ENCODE measurements at regions not wholly inside any gene's neighbourhood (a gene's known extent, or its start where the extent isn't known, plus 50 kb on each side); places are given as distances from the start of the nearest gene placed in this dataset.

DNA sequence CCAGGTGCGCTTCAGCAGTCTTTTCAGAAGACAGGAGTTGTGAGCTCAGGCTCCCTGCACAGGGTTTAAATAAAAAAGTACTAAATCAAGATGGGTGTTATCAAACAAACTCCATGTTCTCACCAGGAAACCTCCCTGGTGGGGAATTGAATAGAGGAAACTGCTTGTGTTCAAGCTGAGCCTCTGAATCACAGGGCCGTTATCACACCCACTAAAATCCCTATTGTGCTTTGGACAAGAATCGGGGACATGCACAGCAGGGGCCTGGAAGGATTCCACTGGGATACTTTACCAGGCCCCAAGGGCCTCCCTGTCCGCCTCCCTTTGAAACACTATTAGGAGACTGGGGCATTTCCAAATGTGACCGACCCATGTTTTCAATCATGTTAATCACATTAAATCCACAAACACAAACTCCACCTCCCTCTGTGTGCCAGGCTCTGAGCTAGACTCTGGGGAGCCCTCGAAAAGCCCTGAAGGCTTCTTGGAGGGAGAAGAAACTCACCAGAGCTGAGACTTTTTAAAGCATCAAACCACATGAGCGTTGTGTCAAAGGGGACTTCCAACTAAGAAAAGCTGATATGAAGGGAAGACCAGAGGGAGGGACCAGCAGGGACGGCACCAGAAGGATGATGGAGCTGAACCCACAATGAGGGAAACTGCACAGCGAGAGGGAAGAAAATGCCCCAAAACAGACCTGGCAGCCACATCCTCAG, 458.7 kb upstream of the ID2 start:
- TF ChIP-seq EZH2 (IDR thresholded peaks at IDR 0.05; ENCODE audit: borderline replicate concordance, low read depth, low read length, poor library complexity, severe bottlenecking): no peak
- TF ChIP-seq, protein P1, sequence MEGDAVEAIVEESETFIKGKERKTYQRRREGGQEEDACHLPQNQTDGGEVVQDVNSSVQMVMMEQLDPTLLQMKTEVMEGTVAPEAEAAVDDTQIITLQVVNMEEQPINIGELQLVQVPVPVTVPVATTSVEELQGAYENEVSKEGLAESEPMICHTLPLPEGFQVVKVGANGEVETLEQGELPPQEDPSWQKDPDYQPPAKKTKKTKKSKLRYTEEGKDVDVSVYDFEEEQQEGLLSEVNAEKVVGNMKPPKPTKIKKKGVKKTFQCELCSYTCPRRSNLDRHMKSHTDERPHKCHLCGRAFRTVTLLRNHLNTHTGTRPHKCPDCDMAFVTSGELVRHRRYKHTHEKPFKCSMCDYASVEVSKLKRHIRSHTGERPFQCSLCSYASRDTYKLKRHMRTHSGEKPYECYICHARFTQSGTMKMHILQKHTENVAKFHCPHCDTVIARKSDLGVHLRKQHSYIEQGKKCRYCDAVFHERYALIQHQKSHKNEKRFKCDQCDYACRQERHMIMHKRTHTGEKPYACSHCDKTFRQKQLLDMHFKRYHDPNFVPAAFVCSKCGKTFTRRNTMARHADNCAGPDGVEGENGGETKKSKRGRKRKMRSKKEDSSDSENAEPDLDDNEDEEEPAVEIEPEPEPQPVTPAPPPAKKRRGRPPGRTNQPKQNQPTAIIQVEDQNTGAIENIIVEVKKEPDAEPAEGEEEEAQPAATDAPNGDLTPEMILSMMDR (conservative IDR thresholded peaks at IDR 0.05; ENCODE audit: low read depth, low read length): no peak
